Esophagus muscularis mucosa (tissue), 4 donors: ENCODE measurements at regions not wholly inside any gene's neighbourhood (a gene's known extent, or its start where the extent isn't known, plus 50 kb on each side); places are given as distances from the start of the nearest gene placed in this dataset.

Source experiments
- CTCF ChIP-seq, 3 experiments: fragments of 200-600 bp in 2 of 3; fragments of 450-650 bp in 1 of 3; sonication (generic) in 2 of 3; IDR thresholded peaks; one replicate each; pipeline ENCODE4 v1.5.1; 2017 to 2019; ENCODE audit warnings: antibody characterized with exemption in 3 of 3, mild to moderate bottlenecking in 2 of 3, moderate library complexity in 1 of 3
- EP300 ChIP-seq: sonication (generic); formaldehyde crosslinking; IDR thresholded peaks from one replicate; pipeline ENCODE4 v1.6.1; 2017; ENCODE audit warnings: antibody characterized with exemption
- POLR2A ChIP-seq: fragments of 450-650 bp; IDR thresholded peaks from one replicate; pipeline ENCODE4 v1.6.1; 2017; ENCODE audit warnings: antibody characterized with exemption, moderate library complexity, mild to moderate bottlenecking, low read depth
- POLR2AphosphoS5 ChIP-seq, 2 donors: sonication (generic); formaldehyde crosslinking; IDR thresholded peaks; one replicate each; pipeline ENCODE4 v1.6.1; 2017; ENCODE audit warnings: antibody characterized with exemption in 2 of 2

- TF ChIP-seq CTCF (IDR thresholded peaks at IDR 0.05) (no peak), EP300 (no peak), POLR2AphosphoS5 (IDR thresholded peaks at IDR 0.05) (no peak), POLR2A (no peak)
Observed at GRCh38 chr5:107072440-107072839, 598.3 kb downstream of the EFNA5 start.
